Keratinocyte (primary cell): ENCODE measurements at regions not wholly inside any gene's neighbourhood (a gene's known extent, or its start where the extent isn't known, plus 50 kb on each side); places are given as distances from the start of the nearest gene placed in this dataset.

Experiments used
- CTCF ChIP-seq, 3 experiments: IDR thresholded peaks in 1 of 3; conservative IDR thresholded peaks in 1 of 3; optimal IDR thresholded peaks in 1 of 3; 2 replicates in 2 of 3; 3 replicates in 1 of 3; pipeline versions ENCODE3 to v1.5.1; 2011; ENCODE audit warnings: low read length in 3 of 3, mild to moderate bottlenecking in 3 of 3, moderate library complexity in 2 of 3, control low read depth in 1 of 3, inconsistent platforms in 1 of 3; ENCODE audit not compliant: insufficient read depth in 2 of 3; ENCODE audit errors: extremely low read depth in 1 of 3
- EZH2 ChIP-seq: IDR thresholded peaks from one replicate; pipeline ENCODE4 v1.6.1; 2012; ENCODE audit warnings: inconsistent platforms, mild to moderate bottlenecking, low read length, moderate library complexity

- TF ChIP-seq CTCF (optimal IDR thresholded peaks at IDR 0.05 in 1 of 3, IDR thresholded peaks at IDR 0.05 in 1 of 3, conservative IDR thresholded peaks at IDR 0.05 in 1 of 3; ENCODE audit: extremely low read depth in 1 of 3, insufficient read depth in 2 of 3, low read length in 3 of 3): no peak
- no peak for TF ChIP-seq EZH2
Observed at GRCh38 chr2:187838690-187839089, 284.5 kb upstream of the TFPI start.
